Kidney (tissue), 13 donors: ENCODE measurements at regions not wholly inside any gene's neighbourhood (a gene's known extent, or its start where the extent isn't known, plus 50 kb on each side); places are given as distances from the start of the nearest gene placed in this dataset.
"Not testable (repeated sequence)": the region's sequence is repeated elsewhere in the genome, so short reads cannot be mapped to it uniquely, and the experiment has no call there.

ENCODE experiments used
- DNase-seq, 5 donors: peaks; one replicate each; pipeline ENCODE4 v3.0.0-alpha.2; 2013 to 2020
- FAIRE-seq: peaks from 2 replicates; lab custom pipeline; 2012; peaks lifted over from hg19 to GRCh38; lab: Jason Lieb, UNC
- H3K27ac ChIP-seq, 2 donors: one replicate each; pipeline ENCODE4 v1.7.0; 2013; ENCODE audit warnings: low read depth in 2 of 2, low read length in 2 of 2, inconsistent platforms in 1 of 2
- H3K27me3 ChIP-seq: one replicate; pipeline ENCODE4 v1.7.1; 2013; ENCODE audit warnings: low read length, inconsistent platforms; ENCODE audit not compliant: control insufficient read depth, insufficient read depth
- H3K36me3 ChIP-seq, 3 donors: one replicate each; pipeline versions ENCODE4 v1.7.0 to v1.7.1; 2013; ENCODE audit warnings: low read length in 3 of 3, control low read depth in 1 of 3, inconsistent platforms in 1 of 3; ENCODE audit not compliant: insufficient read depth in 3 of 3, control insufficient read depth in 2 of 3
- H3K4me1 ChIP-seq, 3 donors: one replicate each; pipeline versions ENCODE4 v1.7.0 to v1.7.1; 2013; ENCODE audit warnings: low read length in 3 of 3, inconsistent platforms in 1 of 3, low read depth in 1 of 3; ENCODE audit not compliant: control insufficient read depth in 2 of 3, insufficient read depth in 2 of 3
- H3K4me3 ChIP-seq, 3 donors: one replicate each; pipeline versions ENCODE4 v1.7.0 to v1.8.1; 2013; ENCODE audit warnings: low read length in 3 of 3, control low read depth in 1 of 3, inconsistent platforms in 1 of 3
- H3K9ac ChIP-seq, 3 donors: one replicate each; pipeline versions ENCODE4 v1.7.0 to v1.7.1; 2013; ENCODE audit warnings: low read length in 3 of 3, control low read depth in 1 of 3, inconsistent platforms in 1 of 3
- H3K9me3 ChIP-seq, 3 donors: one replicate each; pipeline versions ENCODE4 v1.7.0 to v1.7.1; 2013; ENCODE audit warnings: low read length in 3 of 3, control low read depth in 1 of 3, inconsistent platforms in 1 of 3; ENCODE audit not compliant: control insufficient read depth in 2 of 3, insufficient read depth in 1 of 3
- intact Hi-C: fragments of 100-400 bp; cut with DNase I; formaldehyde crosslinking; loops from one replicate; pipeline ENCODE4 v1.11.1; 2022
- TF ChIP-seq, protein P1 (sequence below): IDR thresholded peaks from 3 replicates; pipeline ENCODE4 v1.5.1; 2012; ENCODE audit warnings: mild to moderate bottlenecking, moderate library complexity, borderline replicate concordance; ENCODE audit not compliant: insufficient read depth; ENCODE audit errors: extremely low read depth
- donor health status: control.
- donor health status: control.
- donor health status: control.
- donor health status: control.
- donor health status: control.
- donor health status: DM: yes; HTN: yes; CAD: no.
- donor health status: Normal renal cell carcinoma (clear cell type).

DNA sequence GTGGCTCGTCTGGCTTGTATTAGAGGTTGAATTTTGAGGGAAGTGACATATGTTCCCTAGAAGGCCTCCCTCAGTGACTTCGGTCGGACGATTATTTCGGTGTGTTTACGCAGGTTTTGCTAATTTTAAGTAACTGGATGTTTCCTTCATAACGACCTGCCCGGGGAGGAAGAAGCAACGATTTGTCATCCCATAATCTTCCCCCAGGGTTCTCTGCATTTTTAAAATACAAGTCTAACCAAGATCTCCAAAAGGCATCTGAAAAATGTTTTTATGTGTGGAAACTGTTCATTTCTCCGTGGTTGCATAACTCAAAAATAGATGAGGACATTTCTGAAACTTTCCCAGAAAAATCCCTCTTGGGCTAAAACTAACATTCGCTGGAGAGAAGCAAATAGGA lies 195.4 kb downstream of the SHOX start:
- Histone ChIP-seq H3K36me3 (no peaks in the 10 kb centered on the region), H3K9ac (no peak overlapping the region), H3K27me3 (no peaks in the 10 kb centered on the region), H3K27ac (no peak overlapping the region), H3K4me1 (no peaks in the 10 kb centered on the region), H3K4me3 (no peak overlapping the region), H3K9me3 (no peaks in the 10 kb centered on the region)
- DNase-seq (no peak), FAIRE-seq (no peak)
- TF ChIP-seq, protein P1, sequence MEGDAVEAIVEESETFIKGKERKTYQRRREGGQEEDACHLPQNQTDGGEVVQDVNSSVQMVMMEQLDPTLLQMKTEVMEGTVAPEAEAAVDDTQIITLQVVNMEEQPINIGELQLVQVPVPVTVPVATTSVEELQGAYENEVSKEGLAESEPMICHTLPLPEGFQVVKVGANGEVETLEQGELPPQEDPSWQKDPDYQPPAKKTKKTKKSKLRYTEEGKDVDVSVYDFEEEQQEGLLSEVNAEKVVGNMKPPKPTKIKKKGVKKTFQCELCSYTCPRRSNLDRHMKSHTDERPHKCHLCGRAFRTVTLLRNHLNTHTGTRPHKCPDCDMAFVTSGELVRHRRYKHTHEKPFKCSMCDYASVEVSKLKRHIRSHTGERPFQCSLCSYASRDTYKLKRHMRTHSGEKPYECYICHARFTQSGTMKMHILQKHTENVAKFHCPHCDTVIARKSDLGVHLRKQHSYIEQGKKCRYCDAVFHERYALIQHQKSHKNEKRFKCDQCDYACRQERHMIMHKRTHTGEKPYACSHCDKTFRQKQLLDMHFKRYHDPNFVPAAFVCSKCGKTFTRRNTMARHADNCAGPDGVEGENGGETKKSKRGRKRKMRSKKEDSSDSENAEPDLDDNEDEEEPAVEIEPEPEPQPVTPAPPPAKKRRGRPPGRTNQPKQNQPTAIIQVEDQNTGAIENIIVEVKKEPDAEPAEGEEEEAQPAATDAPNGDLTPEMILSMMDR: no peak
- intact Hi-C loops: no loop called here

DNA sequence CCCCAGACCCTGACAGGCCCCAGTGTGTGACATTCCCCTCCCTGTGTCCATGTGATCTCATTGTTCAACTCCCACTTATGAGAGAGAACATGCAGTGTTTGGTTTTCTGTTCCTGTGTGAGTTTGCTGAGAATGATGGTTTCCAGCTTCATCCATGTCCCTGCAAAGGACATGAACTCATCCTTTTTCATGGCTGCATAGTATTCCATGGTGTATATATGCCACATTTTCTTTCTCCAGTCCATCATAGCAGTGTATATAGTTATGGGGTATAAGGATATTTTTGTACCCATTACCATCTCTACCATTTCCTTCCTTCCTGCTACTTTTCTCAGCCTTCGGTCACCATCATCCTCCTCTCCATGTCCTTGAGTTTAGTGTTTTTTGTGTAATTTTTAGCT lies 192.5 kb downstream of the SHOX start:
- intact Hi-C loops, H3K27me3 ChIP-seq, H3K27ac ChIP-seq, H3K9me3 ChIP-seq, H3K9ac ChIP-seq, H3K36me3 ChIP-seq, DNase-seq, H3K4me1 ChIP-seq, H3K4me3 ChIP-seq, FAIRE-seq: not testable (repeated sequence)

DNA sequence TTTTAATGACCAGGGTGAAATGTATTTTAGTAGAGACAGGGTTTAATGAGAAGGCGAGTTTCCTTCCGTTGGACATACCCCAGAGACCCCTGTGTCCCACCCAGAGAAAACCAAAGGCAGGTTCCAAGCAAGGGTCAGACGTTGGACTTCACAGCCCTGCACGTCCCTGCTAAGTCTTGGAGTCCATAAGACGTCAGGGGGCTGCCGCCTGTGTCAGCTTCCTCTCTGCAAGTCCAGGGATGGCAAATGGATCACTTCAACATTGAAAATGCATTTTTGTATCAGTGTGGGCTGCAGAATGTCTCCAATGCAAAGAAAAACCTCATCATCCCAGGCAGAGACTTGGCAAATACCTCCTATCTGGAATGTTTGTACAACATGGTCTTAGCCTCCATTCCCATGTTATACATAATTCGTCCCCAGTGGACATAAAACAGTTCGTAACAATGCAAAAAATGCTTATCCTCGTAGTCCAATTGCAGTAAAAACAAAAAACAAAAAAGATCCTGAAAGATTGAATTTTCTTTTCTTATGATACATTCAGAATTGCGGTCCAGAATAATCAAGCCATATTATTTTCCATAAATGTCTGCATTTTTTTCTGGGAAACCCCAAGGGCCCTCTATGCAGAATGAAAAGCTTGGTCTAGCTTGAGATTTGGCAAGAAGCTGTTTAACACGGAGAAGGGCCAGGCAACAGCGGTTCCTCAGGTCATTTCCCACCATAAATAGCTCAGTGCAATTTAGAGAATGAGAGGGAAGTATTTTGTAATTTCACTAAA lies 190.9 kb downstream of the SHOX start:
- TF ChIP-seq, protein P1: no peak

DNA sequence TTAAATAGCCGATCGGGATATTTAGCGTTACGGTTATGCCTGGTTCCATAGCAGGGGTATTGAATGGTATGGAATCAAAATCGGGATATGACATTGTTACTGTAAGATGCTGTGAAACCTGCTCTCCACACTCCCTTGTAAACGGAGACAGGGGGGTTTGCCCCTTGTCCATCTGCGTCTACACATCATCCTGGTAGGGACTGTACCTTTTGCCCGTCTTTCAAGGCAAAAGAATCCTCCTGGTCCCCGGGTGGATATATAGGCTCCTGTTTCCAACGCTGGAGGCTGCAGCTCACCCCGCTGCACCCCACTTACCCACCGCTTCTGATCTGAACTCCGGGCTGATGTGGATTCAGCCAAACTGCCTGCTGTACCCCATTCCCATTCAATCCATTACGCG lies 189.1 kb downstream of the SHOX start:
- Histone ChIP-seq H3K4me1 (no peaks in the 10 kb centered on the region), H3K9ac (no peak overlapping the region), H3K36me3 (no peaks in the 10 kb centered on the region), H3K4me3 (no peak overlapping the region), H3K27me3 (no peaks in the 10 kb centered on the region), H3K9me3 (peaks cover 0 to 6% (median 0%) of the 10 kb centered on the region in 3 donors), H3K27ac (no peak overlapping the region)
- FAIRE-seq: no peak
- no peak for DNase-seq
- TF ChIP-seq, protein P1: no peak
- intact Hi-C loops: no loop called here

More for the DNA sequence above, 190.9 kb downstream of the SHOX start:
- H3K36me3 ChIP-seq: no peaks in the 10 kb centered on the region
- FAIRE-seq (no peak), DNase-seq (no peak)
- H3K27ac ChIP-seq: no peak overlapping the region
- no peak overlapping the region for H3K9ac ChIP-seq
- intact Hi-C loops: no loop called here
- no peaks in the 10 kb centered on the region for H3K4me1 ChIP-seq
- no peak overlapping the region for H3K4me3 ChIP-seq
- H3K27me3 ChIP-seq: no peaks in the 10 kb centered on the region
- H3K9me3 ChIP-seq: no peaks in the 10 kb centered on the region
